Spleen (tissue), 11 donors: ENCODE measurements at regions not wholly inside any gene's neighbourhood (a gene's known extent, or its start where the extent isn't known, plus 50 kb on each side); places are given as distances from the start of the nearest gene placed in this dataset.

Experiments
- DNase-seq: peaks from one replicate; pipeline ENCODE4 v3.0.0-alpha.2; 2020
- H3K27ac ChIP-seq, 8 donors: fragments of 200-600 bp; sonication (generic) in 7 of 8; 1 replicate in 4 of 8; 2 replicates in 4 of 8; pipeline versions ENCODE4 v1.5.0 to v1.8.0; 2016 to 2021; ENCODE audit warnings: inconsistent platforms in 4 of 8, mild to moderate bottlenecking in 4 of 8, moderate library complexity in 1 of 8
- H3K27me3 ChIP-seq, 7 donors: fragments of 200-600 bp; sonication (generic) in 6 of 7; replicated peaks in 1 of 7; 1 replicate in 4 of 7; 2 replicates in 3 of 7; pipeline versions ENCODE4 v1.5.0 to v1.8.0; 2016 to 2021; ENCODE audit warnings: inconsistent platforms in 3 of 7, mild to moderate bottlenecking in 1 of 7
- H3K36me3 ChIP-seq, 6 donors: fragments of 200-600 bp; sonication (generic) in 5 of 6; 1 replicate in 4 of 6; 2 replicates in 2 of 6; pipeline versions ENCODE4 v1.5.0 to v1.8.0; 2016 to 2021; ENCODE audit warnings: inconsistent platforms in 2 of 6
- H3K4me1 ChIP-seq, 6 donors: fragments of 200-600 bp; sonication (generic) in 5 of 6; 1 replicate in 3 of 6; 2 replicates in 3 of 6; pipeline versions ENCODE4 v1.5.0 to v1.8.0; 2016 to 2021; ENCODE audit warnings: inconsistent platforms in 3 of 6
- H3K4me3 ChIP-seq, 8 donors: fragments of 200-600 bp; sonication (generic) in 7 of 8; 1 replicate in 4 of 8; 2 replicates in 4 of 8; pipeline versions ENCODE4 v1.5.0 to v1.8.0; 2016 to 2021; ENCODE audit warnings: inconsistent platforms in 4 of 8, mild to moderate bottlenecking in 4 of 8, moderate library complexity in 2 of 8
- H3K9me3 ChIP-seq, 8 donors: fragments of 200-600 bp; sonication (generic) in 7 of 8; 1 replicate in 4 of 8; 2 replicates in 4 of 8; pipeline versions ENCODE4 v1.5.0 to v1.8.0; 2016 to 2021; ENCODE audit warnings: inconsistent platforms in 4 of 8
- POLR2A ChIP-seq, 3 donors: fragments of 450-650 bp; IDR thresholded peaks; one replicate each; pipeline ENCODE4 v1.5.1; 2017; ENCODE audit warnings: antibody characterized with exemption in 3 of 3, mild to moderate bottlenecking in 1 of 3
- POLR2AphosphoS5 ChIP-seq, 3 donors: sonication (generic); formaldehyde crosslinking; IDR thresholded peaks; one replicate each; pipeline ENCODE4 v1.5.1; 2017; ENCODE audit warnings: antibody characterized with exemption in 3 of 3
- WGBS, 5 donors: extraction: QIAGEN DNeasy Blood & Tissue Kit in 3 of 5; methylation state at CpG; one replicate each; pipeline versions ENCODE4 v1.1.5 to v1.1.7; 2013 to 2018; 5-methylcytosine and 5-hydroxymethylcytosine counted together
- intact Hi-C: fragments of 100-400 bp; cut with DNase I; formaldehyde crosslinking; loops from one replicate; pipeline ENCODE4 v1.15.0; 2023; ENCODE audit warnings: low total_unique reads
- TF ChIP-seq, protein P1 (sequence below), 11 experiments: fragments of 200-600 bp in 7 of 11; fragments of 450-650 bp in 4 of 11; sonication (generic) in 4 of 11; IDR thresholded peaks in 8 of 11; conservative IDR thresholded peaks in 3 of 11; 1 replicate in 7 of 11; 2 replicates in 4 of 11; pipeline versions ENCODE4 v1.4.0 to v1.8.0; 2016 to 2021; ENCODE audit warnings: antibody characterized with exemption in 11 of 11, inconsistent platforms in 4 of 11, mild to moderate bottlenecking in 1 of 11
- donor health status: healthy with polysubstance abuse.
- donor health status: DM: no; HTN: no; CAD: no; lungs with moderate emphysema.
- donor health status: DM: no; HTN: no; CAD: no.
- donor health status: Bipolar disorder and iron deficiency.
- donor health status: healthy.
- donor health status: DM: no; HTN: no; CAD: no.
- donor health status: DM: yes; HTN: yes; CAD: no.

DNA sequence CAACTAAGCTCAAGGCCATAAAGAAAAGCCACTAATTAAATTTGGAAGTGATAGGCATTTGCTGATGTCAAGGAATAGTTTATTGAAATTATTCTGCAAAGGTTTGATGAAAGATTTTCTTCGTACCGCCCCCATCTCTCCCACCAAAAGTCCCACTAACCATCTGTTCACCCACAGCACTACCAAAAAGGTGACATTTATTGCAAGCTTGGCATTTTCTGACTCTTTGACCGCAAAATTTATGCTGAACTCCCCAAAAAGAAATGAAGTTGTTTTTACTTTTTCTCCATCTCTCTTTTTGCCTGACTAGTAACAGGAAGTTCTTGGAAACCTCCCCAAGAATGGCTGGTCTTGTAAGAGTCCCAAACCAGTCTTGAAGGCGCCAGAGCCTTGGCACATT, 384.9 kb upstream of the SOX9 start:
- Histone ChIP-seq H3K9me3 (no peaks in the 10 kb centered on the region), H3K27ac (no peak overlapping the region), H3K4me1 (no peaks in the 10 kb centered on the region), H3K36me3 (no peaks in the 10 kb centered on the region), H3K4me3 (no peak overlapping the region), H3K27me3 (no peaks in the 10 kb centered on the region)
- intact Hi-C loops = no loop called here
- TF ChIP-seq POLR2A (IDR thresholded peaks at IDR 0.05) (no peak), POLR2AphosphoS5 (IDR thresholded peaks at IDR 0.05) (no peak)
- TF ChIP-seq, protein P1, sequence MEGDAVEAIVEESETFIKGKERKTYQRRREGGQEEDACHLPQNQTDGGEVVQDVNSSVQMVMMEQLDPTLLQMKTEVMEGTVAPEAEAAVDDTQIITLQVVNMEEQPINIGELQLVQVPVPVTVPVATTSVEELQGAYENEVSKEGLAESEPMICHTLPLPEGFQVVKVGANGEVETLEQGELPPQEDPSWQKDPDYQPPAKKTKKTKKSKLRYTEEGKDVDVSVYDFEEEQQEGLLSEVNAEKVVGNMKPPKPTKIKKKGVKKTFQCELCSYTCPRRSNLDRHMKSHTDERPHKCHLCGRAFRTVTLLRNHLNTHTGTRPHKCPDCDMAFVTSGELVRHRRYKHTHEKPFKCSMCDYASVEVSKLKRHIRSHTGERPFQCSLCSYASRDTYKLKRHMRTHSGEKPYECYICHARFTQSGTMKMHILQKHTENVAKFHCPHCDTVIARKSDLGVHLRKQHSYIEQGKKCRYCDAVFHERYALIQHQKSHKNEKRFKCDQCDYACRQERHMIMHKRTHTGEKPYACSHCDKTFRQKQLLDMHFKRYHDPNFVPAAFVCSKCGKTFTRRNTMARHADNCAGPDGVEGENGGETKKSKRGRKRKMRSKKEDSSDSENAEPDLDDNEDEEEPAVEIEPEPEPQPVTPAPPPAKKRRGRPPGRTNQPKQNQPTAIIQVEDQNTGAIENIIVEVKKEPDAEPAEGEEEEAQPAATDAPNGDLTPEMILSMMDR (IDR thresholded peaks at IDR 0.05 in 8 of 11, conservative IDR thresholded peaks at IDR 0.05 in 3 of 11) = no peak
- WGBS, 5 donors = 79 to 84% (median 82%) methylated on average over 4 of the region's 4 CpGs
- no peak for DNase-seq

DNA sequence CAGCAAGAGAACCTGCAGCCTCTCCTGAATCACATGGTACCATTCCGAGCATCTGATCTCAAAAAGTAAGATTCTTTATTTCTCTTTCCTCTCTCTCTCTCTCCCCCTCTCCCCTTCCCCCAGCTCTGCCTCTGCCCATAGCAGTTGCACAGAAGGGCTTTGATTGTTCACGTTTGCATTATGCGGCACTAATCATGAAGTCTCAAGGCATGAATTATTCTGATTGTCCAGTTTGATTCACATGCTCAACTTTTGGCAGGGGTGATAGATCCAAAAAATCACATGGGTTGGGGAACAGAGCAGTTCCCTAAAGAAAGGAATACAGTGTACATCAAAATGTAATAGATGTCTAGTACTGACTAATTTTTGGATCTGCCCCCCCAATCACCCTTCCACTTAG, 380.0 kb upstream of the SOX9 start:
- no peak for TF ChIP-seq POLR2AphosphoS5 (IDR thresholded peaks at IDR 0.05)
- TF ChIP-seq POLR2A (IDR thresholded peaks at IDR 0.05) = no peak
- TF ChIP-seq, protein P1 (IDR thresholded peaks at IDR 0.05 in 8 of 11, conservative IDR thresholded peaks at IDR 0.05 in 3 of 11) = no peak
- Histone ChIP-seq H3K4me3 (no peak overlapping the region), H3K4me1 (no peaks in the 10 kb centered on the region), H3K9me3 (no peaks in the 10 kb centered on the region), H3K27me3 (no peaks in the 10 kb centered on the region), H3K36me3 (no peaks in the 10 kb centered on the region), H3K27ac (no peak overlapping the region)
- intact Hi-C loops = no loop called here
- DNase-seq = no peak
- 83 to 90% (median 86%) methylated on average over 3 of the region's 3 CpGs for whole genome bisulfite sequencing, 5 donors

DNA sequence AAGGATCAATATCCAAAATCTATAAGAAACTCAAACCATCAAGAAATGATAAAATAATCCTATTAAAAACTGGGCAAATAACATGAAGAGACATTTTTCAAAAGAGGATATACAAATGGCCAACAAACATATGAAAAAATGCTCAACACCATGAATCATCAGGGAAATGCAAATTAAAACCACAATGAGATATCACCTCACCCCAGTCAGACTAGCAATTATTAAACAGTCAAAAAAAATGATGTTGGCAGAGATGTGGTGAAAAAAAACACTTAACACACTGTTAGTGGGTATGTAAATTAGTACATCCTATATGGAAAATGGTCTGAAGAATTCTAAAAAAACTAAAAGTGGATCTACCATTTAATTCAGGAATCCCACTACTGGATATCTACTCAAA, 379.0 kb upstream of the SOX9 start:
- TF ChIP-seq POLR2A (IDR thresholded peaks at IDR 0.05) (no peak), POLR2AphosphoS5 (IDR thresholded peaks at IDR 0.05) (no peak)
- TF ChIP-seq, protein P1 (IDR thresholded peaks at IDR 0.05 in 8 of 11, conservative IDR thresholded peaks at IDR 0.05 in 3 of 11) = no peak
- H3K36me3 ChIP-seq = no peaks in the 10 kb centered on the region

DNA sequence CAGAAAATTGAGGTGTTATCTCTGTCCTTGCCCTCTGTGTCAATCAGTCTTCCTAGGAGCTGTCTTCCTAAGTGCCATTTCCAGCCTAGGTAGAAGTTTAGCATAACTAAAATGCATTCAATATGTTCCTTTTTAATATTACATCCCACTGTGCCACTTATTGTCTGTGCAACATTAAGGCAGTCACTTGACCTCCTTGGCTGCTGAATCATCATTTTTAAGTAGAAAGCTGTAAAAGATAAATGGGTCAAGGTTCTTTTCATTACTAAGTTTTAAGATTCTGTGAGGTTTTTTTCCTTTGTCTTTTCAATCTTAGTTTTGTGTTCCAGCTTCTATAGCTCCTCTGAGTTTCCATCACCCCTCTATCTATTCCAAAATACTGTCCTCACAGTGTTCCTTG, 371.9 kb upstream of the SOX9 start:
- TF ChIP-seq POLR2A (IDR thresholded peaks at IDR 0.05) (no peak), POLR2AphosphoS5 (IDR thresholded peaks at IDR 0.05) (no peak)
- TF ChIP-seq, protein P1 (IDR thresholded peaks at IDR 0.05 in 8 of 11, conservative IDR thresholded peaks at IDR 0.05 in 3 of 11) = no peak
- DNase-seq = no peak
- Histone ChIP-seq H3K9me3 (no peaks in the 10 kb centered on the region), H3K4me1 (no peaks in the 10 kb centered on the region), H3K4me3 (no peak overlapping the region), H3K36me3 (no peaks in the 10 kb centered on the region), H3K27me3 (peaks cover 0 to 6% (median 0%) of the 10 kb centered on the region in 7 donors), H3K27ac (no peak overlapping the region)
- intact Hi-C loops = no loop called here

More for the DNA sequence above, 379.0 kb upstream of the SOX9 start:
- Histone ChIP-seq H3K27ac (no peak overlapping the region), H3K27me3 (no peaks in the 10 kb centered on the region), H3K4me3 (no peak overlapping the region), H3K4me1 (no peaks in the 10 kb centered on the region), H3K9me3 (no peaks in the 10 kb centered on the region)
- DNase-seq = no peak
- intact Hi-C loops = no loop called here
